Heart right ventricle (tissue), 16 donors: ENCODE measurements at regions not wholly inside any gene's neighbourhood (a gene's known extent, or its start where the extent isn't known, plus 50 kb on each side); places are given as distances from the start of the nearest gene placed in this dataset.
A peak's percentile ranks its signal among the peaks of the same experiment; 100 is the strongest.

Experiments used
- ATAC-seq, 8 donors: fragments of 200-7000 bp; cut with Tn5 transposase; one replicate each; pipeline ENCODE4 v1.9.1; 2020; ENCODE audit warnings: mild to moderate bottlenecking in 8 of 8, moderate library complexity in 8 of 8, moderate number of reproducible peaks in 1 of 8
- DNase-seq, 2 donors: peaks; one replicate each; pipeline ENCODE4 v3.0.0-alpha.2; 2020
- H3K27ac ChIP-seq, 10 donors: fragments of 200-600 bp; sonication (generic) in 2 of 10; one replicate each; pipeline versions ENCODE4 v1.5.0 to v1.8.0; 2020 to 2022; ENCODE audit warnings: mild to moderate bottlenecking in 3 of 10
- H3K27me3 ChIP-seq, 7 donors: fragments of 200-600 bp; one replicate each; pipeline ENCODE4 v1.8.0; 2021 to 2022; ENCODE audit warnings: mild to moderate bottlenecking in 2 of 7
- H3K36me3 ChIP-seq, 9 donors: fragments of 200-600 bp; sonication (generic) in 1 of 9; one replicate each; pipeline versions ENCODE4 v1.5.0 to v1.8.0; 2020 to 2022; ENCODE audit warnings: mild to moderate bottlenecking in 2 of 9
- H3K4me1 ChIP-seq, 9 donors: fragments of 200-600 bp; sonication (generic) in 1 of 9; one replicate each; pipeline versions ENCODE4 v1.5.0 to v1.8.0; 2020 to 2022; ENCODE audit warnings: mild to moderate bottlenecking in 4 of 9
- H3K4me3 ChIP-seq, 10 donors: fragments of 200-600 bp; sonication (generic) in 2 of 10; one replicate each; pipeline versions ENCODE4 v1.5.0 to v1.8.0; 2020 to 2022; ENCODE audit warnings: mild to moderate bottlenecking in 7 of 10, moderate library complexity in 2 of 10
- H3K9me3 ChIP-seq, 11 donors: fragments of 200-600 bp in 10 of 11; sonication (generic) in 2 of 11; one replicate each; pipeline versions ENCODE4 v1.5.0 to v1.8.0; 2013 to 2022; ENCODE audit warnings: mild to moderate bottlenecking in 2 of 11, control low read depth in 1 of 11, moderate library complexity in 1 of 11
- WGBS, 2 donors: extraction: QIAGEN DNeasy Blood & Tissue Kit; methylation state at CpG; one replicate each; pipeline ENCODE4 v1.1.7; 2013; ENCODE audit warnings: inconsistent platforms in 1 of 2; 5-methylcytosine and 5-hydroxymethylcytosine counted together
- intact Hi-C, 10 donors: fragments of 100-400 bp; cut with DNase I; formaldehyde crosslinking; loops; one replicate each; pipeline versions ENCODE4 v1.11.1 to v1.14.2; 2022
- TF ChIP-seq, protein P1 (sequence below), 9 donors: fragments of 200-600 bp; sonication (generic) in 2 of 9; IDR thresholded peaks; one replicate each; pipeline versions ENCODE4 v1.5.0 to v1.8.0; 2021 to 2022; ENCODE audit warnings: antibody characterized with exemption in 9 of 9, mild to moderate bottlenecking in 5 of 9, moderate library complexity in 1 of 9
- donor health status: Arrhythmogenic right ventricular cardiomyopathy.
- donor health status: ischemic (EF 13 %, LVEDD 7.1; RV severe dilation, severe dysfunction).
- donor health status: healthy with polysubstance abuse.
- donor health status: DM: no; HTN: yes; CAD: no.
- donor health status: DM: no; HTN: no; CAD: no.
- donor health status: ischemic (EF 25% LVEDD 6.9; RV normal size, moderate dysfunction).
- donor health status: ischemic (EF 25% LVEDD 5.7; RV mildly dilated, moderate dysfunction).
- donor health status: healthy.
- donor health status: DM: yes; HTN: yes; CAD: no.
- donor health status: Ischemic cardiomyopathy.
- donor health status: ischemic (EF 35%, LVEDD 5.7; RV mildly dilated, moderate dysfunction).
- donor health status: nonischemic (EF 11% LVEDD 7.7; RV severe dilation, severe dysfunction).
- donor health status: DM: yes; HTN: yes; CAD: no.
- donor health status: PGD.
- donor health status: ischemic (EF 29% LVEDD 5.4; RV normal size, mild dysfunction).
- donor health status: nonischemic (EF 23%, LVEDD 6.1; RV moderate dilation, normal function).

DNA sequence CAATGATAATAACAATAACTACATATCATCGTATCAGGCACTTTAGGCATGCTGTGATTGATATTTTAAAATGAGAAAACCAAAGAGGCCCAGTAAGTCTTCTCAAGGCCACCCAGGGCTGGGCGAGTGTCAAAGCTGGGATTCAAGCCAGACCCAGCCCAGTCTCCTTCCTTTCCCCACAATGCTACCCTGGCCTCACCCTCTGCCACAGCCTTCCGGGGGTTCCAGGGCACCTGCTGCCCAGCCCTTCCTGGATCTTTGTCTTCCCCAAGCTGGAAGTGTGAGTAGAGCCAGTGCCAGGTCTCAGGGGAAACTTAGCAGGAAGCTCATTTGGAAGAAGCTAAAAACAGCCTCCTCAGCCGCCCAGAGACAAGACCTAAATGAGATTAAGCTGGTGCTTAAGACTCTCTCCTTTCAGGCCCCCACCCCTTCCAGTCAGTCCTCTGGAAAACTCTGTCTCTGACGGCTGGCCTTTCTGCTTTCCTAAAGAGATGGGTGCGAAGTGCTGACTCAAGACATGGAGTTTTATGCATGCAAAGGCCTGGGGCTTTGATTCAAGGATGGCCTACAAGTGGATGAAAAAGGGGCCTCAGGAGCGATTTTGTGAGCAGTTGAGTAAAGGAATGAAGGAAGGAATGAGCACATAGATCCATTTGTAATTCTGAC lies 184.2 kb downstream of the KCNA5 start:
- ATAC-seq = peak in 7 of 8 donors; percentile 41 to 77 (median 65)
- H3K27ac ChIP-seq = peak overlapping the region in 1 of 10 donors; percentile 26
- peaks cover 0 to 6% (median 1%) of the 10 kb centered on the region in 7 donors for H3K27me3 ChIP-seq
- H3K36me3 ChIP-seq = no peaks in the 10 kb centered on the region
- WGBS, 2 donors = 56 to 63% methylated on average over 7 of the region's 7 CpGs
- no peaks in the 10 kb centered on the region for H3K9me3 ChIP-seq
- TF ChIP-seq, protein P1, sequence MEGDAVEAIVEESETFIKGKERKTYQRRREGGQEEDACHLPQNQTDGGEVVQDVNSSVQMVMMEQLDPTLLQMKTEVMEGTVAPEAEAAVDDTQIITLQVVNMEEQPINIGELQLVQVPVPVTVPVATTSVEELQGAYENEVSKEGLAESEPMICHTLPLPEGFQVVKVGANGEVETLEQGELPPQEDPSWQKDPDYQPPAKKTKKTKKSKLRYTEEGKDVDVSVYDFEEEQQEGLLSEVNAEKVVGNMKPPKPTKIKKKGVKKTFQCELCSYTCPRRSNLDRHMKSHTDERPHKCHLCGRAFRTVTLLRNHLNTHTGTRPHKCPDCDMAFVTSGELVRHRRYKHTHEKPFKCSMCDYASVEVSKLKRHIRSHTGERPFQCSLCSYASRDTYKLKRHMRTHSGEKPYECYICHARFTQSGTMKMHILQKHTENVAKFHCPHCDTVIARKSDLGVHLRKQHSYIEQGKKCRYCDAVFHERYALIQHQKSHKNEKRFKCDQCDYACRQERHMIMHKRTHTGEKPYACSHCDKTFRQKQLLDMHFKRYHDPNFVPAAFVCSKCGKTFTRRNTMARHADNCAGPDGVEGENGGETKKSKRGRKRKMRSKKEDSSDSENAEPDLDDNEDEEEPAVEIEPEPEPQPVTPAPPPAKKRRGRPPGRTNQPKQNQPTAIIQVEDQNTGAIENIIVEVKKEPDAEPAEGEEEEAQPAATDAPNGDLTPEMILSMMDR (IDR thresholded peaks at IDR 0.05) = no peak
- H3K4me3 ChIP-seq = no peak overlapping the region
- peaks cover 0 to 14% (median 0%) of the 10 kb centered on the region in 9 donors for H3K4me1 ChIP-seq
- peak; percentile 5 to 20 for DNase-seq
- intact Hi-C loops = no loop called here

DNA sequence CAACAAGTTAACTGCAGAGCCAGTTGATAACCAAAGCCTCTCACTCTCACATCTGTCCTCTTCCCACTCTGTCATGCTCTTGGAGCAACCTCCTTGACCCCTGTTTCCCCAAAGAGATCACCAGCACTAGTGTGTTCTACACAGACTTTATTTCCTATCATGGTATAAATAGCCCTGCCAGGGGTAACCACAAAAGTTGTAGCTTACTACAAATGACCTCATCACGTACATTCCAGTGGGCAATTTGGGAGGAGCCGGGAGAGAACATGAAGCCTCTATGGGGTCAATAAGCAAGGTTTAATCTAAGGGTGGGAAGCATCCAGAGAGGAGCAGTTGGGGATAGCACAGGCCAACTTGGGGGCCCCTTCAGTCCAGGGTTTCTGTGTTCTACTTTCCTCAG lies 186.5 kb downstream of the KCNA5 start:
- Histone ChIP-seq H3K4me1 (peaks cover 0 to 14% (median 0%) of the 10 kb centered on the region in 9 donors), H3K4me3 (no peak overlapping the region), H3K27ac (no peak overlapping the region), H3K9me3 (no peaks in the 10 kb centered on the region), H3K27me3 (peaks cover 0 to 20% (median 9%) of the 10 kb centered on the region in 7 donors), H3K36me3 (no peaks in the 10 kb centered on the region)
- TF ChIP-seq, protein P1 (IDR thresholded peaks at IDR 0.05) = no peak
- no peak for ATAC-seq
- 95 to 96% methylated on average over 2 of the region's 2 CpGs for WGBS, 2 donors
- intact Hi-C loops = no loop called here
- no peak for DNase-seq

DNA sequence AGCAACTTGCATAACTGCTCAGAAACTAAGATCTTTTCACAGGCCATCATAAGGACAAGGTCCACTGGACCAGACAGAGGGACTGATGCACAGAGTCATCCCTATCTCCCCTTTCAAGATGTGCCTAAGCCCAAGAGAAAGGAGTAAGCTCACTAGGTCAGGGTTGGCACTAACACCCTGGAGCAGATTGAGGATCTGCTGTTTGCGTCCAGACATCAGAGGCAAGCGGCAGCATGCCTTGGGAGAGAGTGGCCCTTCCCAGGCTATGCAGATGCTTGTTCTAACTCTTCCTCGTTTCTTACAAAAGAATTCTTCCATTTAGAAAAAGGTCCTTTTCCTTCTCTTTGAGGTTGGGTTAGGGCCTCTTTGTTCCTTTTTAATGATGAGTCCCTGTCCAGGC lies 187.2 kb downstream of the KCNA5 start:
- H3K4me1 ChIP-seq = peaks cover 0 to 14% (median 0%) of the 10 kb centered on the region in 9 donors
- intact Hi-C loops = no loop called here
- H3K9me3 ChIP-seq = no peaks in the 10 kb centered on the region
- DNase-seq (no peak), ATAC-seq (no peak)
- H3K27ac ChIP-seq = no peak overlapping the region
- WGBS, 2 donors = 95 to 96% methylated on average over 3 of the region's 3 CpGs
- H3K36me3 ChIP-seq = no peaks in the 10 kb centered on the region
- TF ChIP-seq, protein P1 (IDR thresholded peaks at IDR 0.05) = no peak
- H3K27me3 ChIP-seq = peaks cover 0 to 20% (median 9%) of the 10 kb centered on the region in 7 donors
- no peak overlapping the region for H3K4me3 ChIP-seq

DNA sequence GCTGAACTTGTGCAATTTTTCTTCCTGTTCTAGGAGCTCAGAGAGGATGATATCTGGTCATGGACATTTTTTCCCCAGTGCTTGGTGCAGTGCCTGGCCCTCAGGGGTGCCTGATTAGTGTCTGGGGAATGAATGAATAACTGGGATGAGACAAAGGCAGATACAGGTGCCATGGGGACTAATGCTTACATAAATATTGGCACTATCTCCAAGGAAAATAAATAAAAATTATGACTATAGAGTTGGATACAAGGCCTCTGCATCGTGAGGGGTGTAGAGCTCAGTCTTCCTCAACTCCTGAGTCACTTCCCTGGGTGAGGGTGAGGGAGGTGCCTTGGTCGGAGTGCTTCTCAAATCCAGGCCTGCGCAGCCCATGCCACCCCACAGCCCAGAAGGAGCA lies 188.6 kb downstream of the KCNA5 start:
- DNase-seq (no peak), ATAC-seq (no peak)
- Histone ChIP-seq H3K36me3 (no peaks in the 10 kb centered on the region), H3K4me3 (no peak overlapping the region), H3K4me1 (peaks cover 0 to 12% (median 0%) of the 10 kb centered on the region in 9 donors), H3K27me3 (peaks cover 0 to 24% (median 9%) of the 10 kb centered on the region in 7 donors), H3K27ac (no peak overlapping the region), H3K9me3 (no peaks in the 10 kb centered on the region)
- intact Hi-C loops = no loop called here
- TF ChIP-seq, protein P1 (IDR thresholded peaks at IDR 0.05) = no peak
- WGBS, 2 donors = 96 to 97% methylated on average over 3 of the region's 3 CpGs
